NCI-H345 treated with DMSO at 0.1 percent for 48 hours (cell line): ENCODE measurements at regions not wholly inside any gene's neighbourhood (a gene's known extent, or its start where the extent isn't known, plus 50 kb on each side); places are given as distances from the start of the nearest gene placed in this dataset.
A peak's percentile ranks its signal among the peaks of the same experiment; 100 is the strongest.
"Not testable (repeated sequence)": the region's sequence is repeated elsewhere in the genome, so short reads cannot be mapped to it uniquely, and the experiment has no call there.

Experiments used
- DNase-seq: peaks from one replicate; lab custom pipeline; 2025; ENCODE audit not compliant: unreplicated experiment; lab: John Stamatoyannopoulos, UW

GRCh38 chr3:164470471-164470870 lies 607.8 kb downstream of the SI start:
- DNase-seq = no peak

DNA sequence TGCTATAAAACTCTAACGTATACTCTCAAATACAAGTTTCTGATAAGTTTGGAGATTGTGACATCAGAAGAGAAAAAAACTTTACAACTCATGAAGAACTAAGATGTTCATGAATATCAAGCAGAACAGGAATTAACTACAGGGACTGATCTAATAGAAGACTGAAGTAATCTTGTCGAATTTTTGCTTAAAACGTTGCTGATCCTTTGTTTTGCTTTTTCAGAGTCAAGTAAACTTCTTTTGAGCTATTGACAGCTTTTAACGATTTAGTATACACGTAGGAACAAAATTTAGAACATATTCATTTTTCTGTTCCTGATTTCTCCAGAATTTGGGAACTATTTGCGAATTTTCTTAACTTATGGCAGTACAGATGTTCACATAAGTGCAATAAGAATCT lies 610.2 kb downstream of the SI start:
- DNase-seq = no peak

GRCh38 chr3:164467007-164467406 lies 611.3 kb downstream of the SI start:
- no peak for DNase-seq

DNA sequence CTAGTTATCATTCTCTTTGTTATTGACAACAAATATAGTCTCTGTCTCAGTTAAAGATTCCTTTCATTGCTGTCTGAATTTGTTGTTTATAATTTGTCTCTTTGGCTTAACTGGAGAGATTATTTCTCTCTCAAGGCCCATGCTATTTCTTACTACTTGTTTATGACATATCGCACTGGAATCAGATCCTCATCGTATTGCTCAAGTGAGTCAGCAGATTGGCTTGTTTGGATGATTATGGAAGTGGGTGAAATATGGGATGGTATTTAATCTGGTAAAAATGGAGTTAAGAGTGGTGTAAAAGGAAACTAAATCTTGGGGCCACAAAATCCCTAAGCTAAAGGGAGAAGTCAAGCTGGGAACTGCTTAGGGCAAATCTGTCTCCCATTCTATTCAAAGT lies 613.1 kb downstream of the SI start:
- no peak for DNase-seq

DNA sequence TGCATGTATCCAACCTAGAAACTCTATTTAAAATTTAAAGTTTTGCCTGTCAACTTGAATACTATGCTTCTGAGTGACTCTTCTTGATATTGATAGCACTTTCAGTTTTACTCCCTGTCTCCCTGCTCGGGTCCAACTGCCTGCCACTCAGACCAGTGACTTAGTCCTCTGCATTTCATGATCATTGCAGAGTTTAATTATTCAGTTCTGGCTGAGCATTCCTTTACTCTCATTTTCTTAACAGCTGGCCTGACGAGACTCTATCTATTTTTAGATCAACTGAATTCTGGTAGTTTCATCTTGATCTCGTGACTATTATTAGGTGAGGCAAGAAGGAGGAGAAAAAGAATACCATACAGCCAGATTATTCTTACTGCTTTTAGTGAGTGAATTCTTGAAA lies 617.4 kb downstream of the SI start:
- no peak for DNase-seq

DNA sequence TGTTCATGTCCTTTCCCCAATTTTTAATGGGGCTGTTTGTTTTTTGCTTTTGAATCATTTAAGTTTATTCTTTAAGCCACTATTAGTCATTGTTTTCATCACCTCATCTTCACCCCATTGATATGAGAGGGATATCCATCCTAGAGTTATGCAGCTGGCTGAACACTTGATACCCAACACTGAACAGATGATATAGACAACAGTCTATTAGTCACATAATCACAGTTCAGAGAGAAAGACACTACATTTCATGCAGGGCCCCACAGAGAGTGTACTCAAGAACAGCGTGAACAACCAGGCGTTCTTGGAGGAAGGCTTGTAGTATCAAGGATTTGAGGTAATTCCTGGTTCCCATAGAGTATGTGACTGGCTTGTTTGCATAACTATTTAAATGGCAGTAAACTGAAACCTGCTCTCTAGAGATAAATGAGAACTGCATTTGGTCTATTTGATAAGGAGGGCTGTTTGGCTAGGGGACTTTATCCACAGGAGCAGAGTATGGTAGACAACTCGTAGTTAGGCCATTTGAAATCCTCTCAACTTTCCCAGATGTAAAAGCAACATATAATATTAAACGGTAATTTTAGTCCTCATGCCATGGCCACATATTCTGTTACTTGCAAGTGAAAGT lies 618.7 kb downstream of the SI start:
- DNase-seq = no peak

DNA sequence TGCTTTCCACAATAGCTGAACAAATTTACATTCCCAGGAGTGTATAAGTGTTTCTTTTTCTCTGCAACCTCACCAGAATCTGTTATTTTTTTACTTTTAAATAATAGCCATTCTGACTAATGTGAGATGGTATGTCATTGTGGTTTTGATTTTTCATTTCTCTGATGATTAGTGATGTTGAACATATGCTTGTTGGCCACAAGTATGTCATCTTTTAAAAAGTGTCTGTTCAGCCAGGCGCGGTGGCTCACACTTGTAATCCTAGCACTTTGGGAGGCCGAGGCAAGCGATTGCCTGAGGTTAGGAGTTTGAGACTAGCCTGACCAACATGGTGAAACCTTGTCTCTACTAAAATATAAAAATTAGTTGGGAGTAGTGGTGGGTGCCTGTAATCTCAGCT lies 619.3 kb downstream of the SI start:
- DNase-seq = no peak

DNA sequence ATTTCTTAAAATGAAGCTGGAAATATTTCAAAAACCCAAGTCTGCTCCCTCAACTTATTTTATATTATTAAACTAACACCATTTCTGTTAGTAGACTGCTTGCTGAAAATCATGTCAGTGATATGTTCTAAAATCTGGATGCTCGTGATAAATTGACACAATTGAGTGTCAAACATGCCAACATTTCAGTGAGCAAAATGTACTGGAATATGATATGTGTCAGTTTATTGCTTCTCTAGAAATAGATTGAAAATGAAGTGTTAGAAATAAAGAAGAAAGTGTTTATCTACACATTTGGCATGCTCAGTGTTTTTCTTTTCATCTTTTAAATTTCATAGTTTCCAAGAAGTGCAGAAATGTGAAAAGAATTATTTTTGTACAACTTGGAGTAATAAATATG lies 624.6 kb downstream of the SI start:
- DNase-seq = no peak

DNA sequence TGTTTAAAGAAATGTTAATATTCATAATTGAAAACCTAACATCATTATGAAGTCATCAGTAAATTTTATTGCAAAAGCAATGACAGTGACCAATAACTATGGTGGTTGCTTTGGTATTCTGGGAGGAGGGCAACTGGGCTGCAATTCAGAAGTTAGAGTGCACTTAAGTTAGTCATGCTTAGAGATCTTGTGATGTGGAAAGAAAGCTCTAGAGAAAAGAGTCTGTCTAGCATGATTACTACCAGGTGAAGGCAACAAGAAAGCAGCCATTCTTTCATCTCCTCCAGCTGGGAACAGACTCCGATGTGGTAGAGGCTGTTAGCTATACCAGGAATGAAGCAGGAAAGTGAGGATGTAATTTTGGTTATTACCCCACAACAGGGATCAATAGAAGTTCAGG lies 625.6 kb downstream of the SI start:
- no peak for DNase-seq

- DNase-seq = no peak
Measured at GRCh38 chr3:164451072-164451910, 627.0 kb downstream of the SI start.

DNA sequence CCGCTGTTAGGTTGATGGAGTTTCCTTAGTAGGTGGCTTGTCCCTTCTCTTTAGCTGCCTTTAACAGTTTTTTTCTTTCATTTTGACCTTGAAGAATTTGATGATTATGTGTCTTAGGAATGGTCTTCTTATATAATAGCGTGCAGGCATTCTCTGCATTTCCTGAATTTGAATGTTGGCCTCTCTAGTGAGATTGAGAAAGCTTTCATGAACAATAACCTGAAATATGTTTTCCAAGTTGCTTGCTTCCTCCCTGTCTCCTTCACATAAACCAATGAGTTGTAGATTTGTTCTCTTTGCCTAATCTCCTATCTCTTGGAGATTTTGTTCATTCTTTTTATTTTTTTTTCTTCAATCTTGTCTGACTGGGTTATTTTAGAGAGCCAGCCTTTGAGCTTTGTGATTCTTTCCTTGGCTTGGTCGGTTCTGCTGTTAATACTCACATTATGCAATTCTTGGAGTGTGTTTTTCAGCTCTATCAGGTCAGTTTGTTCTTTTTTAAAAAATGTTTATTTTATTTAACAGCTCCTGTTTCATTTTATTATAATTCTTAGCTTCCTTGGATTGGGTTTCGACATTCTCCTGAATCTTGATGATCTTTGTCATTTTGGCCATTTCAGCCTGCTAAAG lies 627.9 kb downstream of the SI start:
- DNase-seq = no peak

DNA sequence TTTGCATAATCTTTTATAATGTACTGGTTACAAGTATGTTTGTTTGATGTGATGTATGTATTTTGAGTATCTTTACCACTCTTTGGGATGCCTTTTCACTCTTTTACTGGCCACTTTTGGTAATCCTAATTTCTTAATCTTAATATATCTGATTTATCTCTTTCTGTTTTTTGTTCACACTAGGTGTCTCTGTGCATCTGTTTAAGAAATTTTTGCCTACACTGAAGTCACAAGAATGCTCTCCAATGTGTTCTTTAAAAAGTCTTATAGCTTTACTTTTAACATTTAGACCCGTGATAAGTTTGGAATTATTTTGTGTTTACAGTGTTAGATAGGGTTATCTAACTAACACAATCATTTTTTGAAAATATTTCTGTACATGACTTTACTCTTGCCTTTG lies 659.1 kb downstream of the SI start:
- no peak for DNase-seq

GRCh38 chr3:164418414-164418813 lies 659.9 kb downstream of the SI start:
- DNase-seq = peak; percentile 87

DNA sequence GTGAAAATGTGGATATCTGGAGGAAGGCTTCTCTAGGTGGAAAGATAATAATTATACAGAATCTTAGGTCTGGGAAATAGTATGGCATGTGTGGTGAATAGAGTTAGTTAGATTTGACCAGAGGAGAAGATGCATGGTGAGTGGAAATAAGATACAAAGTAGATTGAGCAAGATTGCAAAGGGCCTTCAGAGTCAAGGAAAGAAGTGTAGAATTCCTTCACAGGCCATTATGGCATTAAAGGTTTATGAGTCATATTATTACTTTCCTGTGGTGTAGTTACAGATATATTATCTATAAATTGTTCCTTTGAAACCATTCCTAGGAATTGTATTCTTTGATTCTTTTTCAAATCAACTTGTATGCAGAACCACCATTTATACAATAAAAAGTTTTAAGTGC lies 660.3 kb downstream of the SI start:
- DNase-seq = no peak

GRCh38 chr3:164416491-164417222 lies 661.6 kb downstream of the SI start:
- DNase-seq = no peak

- DNase-seq = no peak
Measured at GRCh38 chr3:164408326-164408725, 670.0 kb downstream of the SI start.

DNA sequence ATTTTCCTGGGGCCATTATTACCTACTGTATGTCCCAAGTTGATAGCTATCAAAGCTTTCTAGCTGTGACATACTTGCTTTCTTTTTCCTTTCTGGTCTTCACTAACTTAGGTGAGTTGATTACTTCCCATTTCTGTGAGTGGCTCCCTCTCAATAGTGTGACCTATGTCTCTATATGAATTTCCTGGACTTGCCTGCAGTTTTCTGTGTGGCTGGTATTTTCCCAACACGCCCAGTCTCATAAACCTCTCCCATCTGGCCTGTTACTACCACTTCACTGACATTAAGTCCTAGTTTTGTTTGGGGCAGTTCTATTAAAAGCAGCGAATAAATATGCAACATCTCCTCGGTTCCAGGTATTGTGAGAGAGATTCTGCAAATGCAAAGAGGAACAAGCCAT lies 671.2 kb downstream of the SI start:
- DNase-seq = no peak

- no peak for DNase-seq
Measured at GRCh38 chr3:164406281-164406680, 672.0 kb downstream of the SI start.

DNA sequence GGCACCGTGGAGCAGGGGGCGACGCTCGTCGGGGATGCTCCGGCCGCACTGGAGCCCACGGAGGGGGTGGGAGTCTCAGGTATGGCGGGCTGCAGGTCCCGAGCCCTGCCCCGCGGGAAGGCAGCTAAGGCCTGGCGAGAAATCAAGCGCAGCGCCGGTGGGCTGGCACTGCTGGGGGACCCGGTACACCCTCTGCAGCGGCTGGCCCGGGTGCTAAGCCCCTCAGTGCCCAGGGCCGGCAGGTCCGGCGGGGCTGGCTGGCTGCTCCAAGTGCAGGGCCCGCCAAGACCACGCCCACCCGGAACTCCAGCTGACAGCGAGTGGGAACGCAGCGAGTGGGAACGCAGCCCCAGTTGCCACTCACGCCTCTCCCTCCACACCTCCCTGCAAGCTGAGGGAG lies 676.4 kb downstream of the SI start:
- DNase-seq = no peak

DNA sequence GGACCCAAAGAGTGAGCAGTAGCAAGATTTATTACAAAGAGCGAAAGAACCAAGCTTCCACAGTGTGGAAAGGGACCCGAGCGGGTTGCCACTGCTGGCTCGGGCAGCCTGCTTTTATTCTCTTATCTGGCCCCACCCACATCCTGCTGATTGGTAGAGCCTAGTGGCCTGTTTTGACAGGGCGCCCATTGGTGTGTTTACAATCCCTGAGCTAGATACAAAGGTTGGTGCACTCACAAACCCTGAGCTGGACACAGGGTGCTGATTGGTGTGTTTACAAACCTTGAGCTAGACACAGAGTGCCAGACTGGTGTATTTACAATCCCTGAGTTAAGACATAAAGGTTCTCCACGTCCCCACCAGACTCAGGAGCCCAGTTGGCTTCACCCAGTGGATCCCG lies 676.9 kb downstream of the SI start:
- DNase-seq = not testable (repeated sequence)

- no peak for DNase-seq
Measured at GRCh38 chr3:164397462-164397861, 680.8 kb downstream of the SI start.

GRCh38 chr3:164393171-164393570 lies 685.1 kb downstream of the SI start:
- no peak for DNase-seq
